ENCODE measurements at regions not wholly inside any gene's neighbourhood (a gene's known extent, or its start where the extent isn't known, plus 50 kb on each side); places are given as distances from the start of the nearest gene placed in this dataset.

- Histone ChIP-seq H2BK120ac (ENCODE audit: low read depth, low read length) (no peak overlapping the region), H3K9me1 (ENCODE audit: insufficient read depth, low read length) (no peaks in the 10 kb centered on the region), H4K8ac (ENCODE audit: low read depth in 2 of 2, low read length in 2 of 2) (no peak overlapping the region), H3K14ac (replicated peaks; ENCODE audit: low read depth, low read length) (no peak overlapping the region), H3K4me3 (ENCODE audit: insufficient read depth, low read depth, low read length) (no peak overlapping the region), H3K9ac (ENCODE audit: low read depth, low read length) (no peak overlapping the region), H4K5ac (ENCODE audit: low read depth, low read length) (no peak overlapping the region), H3K4ac (ENCODE audit: low read depth, low read length) (no peak overlapping the region), H3K27me3 (ENCODE audit: control insufficient read depth, insufficient read depth, low read length) (no peaks in the 10 kb centered on the region), H3K9me3 (ENCODE audit: control insufficient read depth, insufficient read depth, low read length) (no peaks in the 10 kb centered on the region; the same call in 1 of the 2 replicates), H4K91ac (ENCODE audit: insufficient read depth, low read depth, low read length) (no peak overlapping the region), H3K56ac (ENCODE audit: extremely low read depth, insufficient read depth, low read length) (no peak overlapping the region), H3K27ac (ENCODE audit: insufficient read depth, low read length) (no peak overlapping the region), H3K23ac (ENCODE audit: low read depth, low read length) (no peak overlapping the region), H2AK9ac (replicated peaks; ENCODE audit: low read depth, low read length, poor library complexity) (no peak overlapping the region), H4K20me1 (ENCODE audit: insufficient read depth, low read length) (no peaks in the 10 kb centered on the region), H3K4me1 (ENCODE audit: control insufficient read depth, insufficient read depth, low read length) (no peaks in the 10 kb centered on the region), H2AK5ac (ENCODE audit: low read depth, low read length) (no peak overlapping the region), H2BK20ac (ENCODE audit: low read depth, low read length) (no peak overlapping the region), H3K79me1 (ENCODE audit: low read depth in 1 of 2, low read length in 2 of 2) (no peaks in the 10 kb centered on the region), H3K18ac (ENCODE audit: low read depth, low read length) (no peak overlapping the region), H3K4me2 (ENCODE audit: low read depth, low read length) (no peak overlapping the region), H3K36me3 (ENCODE audit: control insufficient read depth, insufficient read depth, low read length) (no peaks in the 10 kb centered on the region), H2BK15ac (ENCODE audit: low read depth, low read length) (no peak overlapping the region), H2BK5ac (ENCODE audit: low read depth, low read length, poor library complexity, severe bottlenecking) (no peak overlapping the region), H2AFZ (replicated peaks; ENCODE audit: low read length, poor library complexity) (no peak overlapping the region)
- ATAC-seq (ENCODE audit: low read depth), result no peak
- POLR2A ChIA-PET (ENCODE audit: unreplicated experiment), result no interaction called here
- no peak for TF ChIP-seq CEBPB (IDR thresholded peaks at IDR 0.05; ENCODE audit: low read depth, low read length)
- no peak for TF ChIP-seq USF2 (IDR thresholded peaks at IDR 0.05; ENCODE audit: low read depth, low read length)
- TF ChIP-seq RAD21 (IDR thresholded peaks at IDR 0.05; ENCODE audit: low read length), result no peak
- TF ChIP-seq POLR2A (IDR thresholded peaks at IDR 0.05; ENCODE audit: low read depth, low read length), result no peak
- TF ChIP-seq MXI1 (IDR thresholded peaks at IDR 0.05; ENCODE audit: borderline replicate concordance, low read depth, low read length), result no peak
- TF ChIP-seq BHLHE40 (IDR thresholded peaks at IDR 0.05; ENCODE audit: low read depth, low read length), result no peak
- no peak for TF ChIP-seq NFE2L2 (IDR thresholded peaks at IDR 0.05; ENCODE audit: low read depth, low read length)
- dilution Hi-C loops (cut with HindIII; ENCODE audit: low sequenced_read_pairs, unreplicated experiment) (no loop called here), intact Hi-C loops (cut with micrococcal nuclease) (no loop called here), in situ Hi-C loops (cut with MboI; ENCODE audit: low sequenced_read_pairs) (no loop called here)
- no TSS peak for BruUV-seq (replicated peaks)
- WGBS, 2 experiments (ENCODE audit: extremely low coverage in 2 of 2, insufficient read length in 1 of 2), result 89% methylated on average over 4 of the region's 5 CpGs; no CpG with 5 or more reads in 1 of the 2 experiments
- DNase-seq, result no peak
- CTCF ChIA-PET, result no interaction called here
These were observed 149.5 kb upstream of the ERCC4 start for GRCh38 chr16:13770436-13770835.

Data from IMR-90 (cell line).